ENCODE measurements at regions not wholly inside any gene's neighbourhood (a gene's known extent, or its start where the extent isn't known, plus 50 kb on each side); places are given as distances from the start of the nearest gene placed in this dataset.

GRCh38 chr5:92050970-92051369 lies 667.9 kb upstream of the ARRDC3 start:
- TF ChIP-seq CTCF (conservative IDR thresholded peaks at IDR 0.05; ENCODE audit: low read length) = no peak
- no peak for TF ChIP-seq EZH2phosphoT487 (IDR thresholded peaks at IDR 0.05; ENCODE audit: borderline replicate concordance)

All from Loucy (cell line).